Stimulated activated CD8-positive, alpha-beta memory T cell treated with anti-CD3 and anti-CD28 coated beads, Interleukin-12 subunit alpha, Interleukin-12 subunit beta, amount 100 ng/mL, for 4 hours (primary cell): ENCODE measurements at regions not wholly inside any gene's neighbourhood (a gene's known extent, or its start where the extent isn't known, plus 50 kb on each side); places are given as distances from the start of the nearest gene placed in this dataset.

ENCODE experiments used
- DNase-seq: peaks from one replicate; pipeline ENCODE4 v3.0.0-alpha.2; 2020; ENCODE audit warnings: low read depth

DNA sequence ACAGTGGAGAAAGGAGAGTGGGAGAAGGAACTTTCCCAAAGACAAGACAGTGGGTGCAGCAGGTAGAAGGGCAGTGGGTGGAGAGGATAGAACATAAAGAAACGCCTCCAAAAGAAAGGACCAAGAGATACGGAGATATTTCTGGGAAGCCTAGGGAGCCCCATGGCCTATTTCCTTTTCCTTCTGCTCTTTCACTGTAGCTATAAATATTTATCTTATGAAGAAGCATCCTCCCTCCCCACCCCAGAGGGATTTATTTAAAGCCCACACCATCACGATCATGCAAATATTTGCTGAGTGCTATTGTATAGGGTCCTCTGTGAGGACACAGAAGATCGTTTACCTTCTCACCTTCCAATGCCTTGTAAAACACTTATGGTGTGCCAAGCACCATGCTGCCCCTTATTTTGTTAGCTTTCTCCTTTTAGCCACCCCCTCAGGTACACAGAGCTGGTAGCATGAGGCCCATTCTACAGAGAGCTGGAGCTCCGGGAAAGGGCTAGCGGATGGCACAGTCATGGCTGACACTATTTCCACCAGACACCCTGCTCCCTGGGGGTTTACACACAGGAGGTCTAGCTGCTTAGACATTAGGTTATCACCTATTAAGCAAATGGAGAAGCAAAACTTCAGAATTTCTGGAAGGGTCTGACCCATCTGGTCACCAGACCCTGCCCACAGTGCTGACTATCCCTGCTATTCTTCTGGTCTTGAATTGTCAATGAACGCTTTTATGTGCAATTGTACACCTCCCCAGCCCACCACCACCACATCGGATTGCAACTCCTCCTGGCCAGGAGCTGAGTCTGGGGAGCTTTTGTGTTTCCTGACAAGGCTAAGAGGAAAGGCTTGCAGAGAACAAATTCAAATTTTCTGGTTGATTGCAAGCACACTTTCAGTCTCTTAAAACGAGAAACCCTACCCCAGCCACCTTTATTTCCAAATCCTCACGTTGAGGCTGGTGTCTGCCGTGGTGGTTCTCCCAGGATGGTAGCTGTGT is 91.8 kb upstream of the KLF7 start:
- DNase-seq: no peak

GRCh38 chr2:207258263-207258991 is 92.7 kb upstream of the KLF7 start:
- no peak for DNase-seq

DNA sequence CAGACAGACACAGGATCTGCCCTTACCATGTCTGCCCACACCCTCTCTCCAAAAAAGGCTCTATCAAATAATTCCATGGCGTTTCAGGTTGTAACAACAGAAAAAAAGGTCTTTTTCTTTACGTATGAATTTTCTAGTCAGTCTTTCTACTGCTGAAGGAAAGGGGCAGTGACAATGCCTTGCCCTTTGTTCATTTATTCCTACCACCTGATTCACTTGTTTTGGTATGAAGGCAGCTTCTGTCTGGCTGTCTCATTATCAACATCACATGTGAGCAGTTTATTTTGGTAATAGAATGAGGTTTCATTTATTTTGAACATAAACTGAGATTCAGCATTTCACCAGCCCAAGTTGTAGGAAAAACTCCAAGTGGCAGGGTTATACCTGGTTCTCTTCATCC is 94.3 kb upstream of the KLF7 start:
- DNase-seq: no peak

GRCh38 chr2:207260947-207261346 is 95.2 kb upstream of the KLF7 start:
- DNase-seq: no peak

DNA sequence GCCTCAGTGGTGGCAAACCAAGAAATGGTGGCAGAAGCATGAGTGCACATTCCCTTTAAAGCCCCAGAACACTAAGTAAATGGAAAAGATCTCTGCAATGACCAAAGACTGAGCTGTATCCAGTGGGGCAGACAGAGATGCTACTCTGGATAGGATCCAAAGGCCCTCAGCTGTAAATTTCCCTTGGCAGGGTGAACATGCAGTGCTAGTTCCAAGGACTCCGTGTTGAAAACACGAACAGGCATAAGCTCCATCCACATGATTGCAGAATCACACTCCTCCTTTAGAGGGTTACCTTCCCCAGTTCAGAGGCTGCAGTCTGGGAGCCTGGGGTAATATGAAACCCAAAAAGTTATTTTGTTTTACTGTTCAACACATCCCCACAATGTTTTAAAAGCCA is 98.6 kb upstream of the KLF7 start:
- no peak for DNase-seq

DNA sequence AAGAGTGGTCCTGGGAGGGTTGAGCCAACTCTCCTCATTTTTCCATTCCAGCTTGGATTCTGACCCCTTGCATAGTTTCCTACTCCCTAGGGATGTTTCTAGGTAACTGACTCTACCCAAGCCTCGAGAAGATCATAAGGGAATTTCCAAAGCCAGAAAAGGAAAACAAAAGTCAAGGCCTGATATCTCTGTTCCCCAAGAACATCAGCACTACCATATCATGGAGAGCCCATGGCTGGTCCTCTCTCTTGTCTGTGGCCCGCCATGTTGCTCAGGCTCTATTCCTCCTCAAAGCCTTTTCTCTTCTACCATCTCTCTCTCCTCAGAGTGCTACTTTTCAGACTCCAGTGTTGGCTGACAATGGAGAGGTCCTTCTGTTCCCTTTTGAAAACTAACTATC is 99.6 kb upstream of the KLF7 start:
- DNase-seq: no peak

DNA sequence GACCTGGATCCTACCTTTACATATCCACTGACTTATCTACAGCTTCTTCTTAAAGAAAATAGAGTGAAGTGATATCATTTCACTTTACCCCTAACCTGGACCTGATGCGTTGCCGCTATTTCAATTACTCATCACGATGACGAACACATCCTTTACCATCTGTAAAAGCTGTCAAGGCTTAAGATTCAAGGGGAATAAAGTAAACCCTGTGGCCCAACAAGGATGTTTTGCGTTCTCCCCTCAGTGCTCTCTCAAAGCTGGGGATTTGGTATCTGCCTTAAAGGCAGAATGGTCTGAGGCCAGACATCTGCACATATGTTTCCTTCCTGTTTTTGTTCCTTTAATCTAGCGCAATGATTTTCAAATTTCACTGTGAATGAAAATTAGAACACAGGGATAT is 100.1 kb upstream of the KLF7 start:
- DNase-seq: no peak

- DNase-seq: no peak
Observed at GRCh38 chr2:207266648-207267047, 100.9 kb upstream of the KLF7 start.

DNA sequence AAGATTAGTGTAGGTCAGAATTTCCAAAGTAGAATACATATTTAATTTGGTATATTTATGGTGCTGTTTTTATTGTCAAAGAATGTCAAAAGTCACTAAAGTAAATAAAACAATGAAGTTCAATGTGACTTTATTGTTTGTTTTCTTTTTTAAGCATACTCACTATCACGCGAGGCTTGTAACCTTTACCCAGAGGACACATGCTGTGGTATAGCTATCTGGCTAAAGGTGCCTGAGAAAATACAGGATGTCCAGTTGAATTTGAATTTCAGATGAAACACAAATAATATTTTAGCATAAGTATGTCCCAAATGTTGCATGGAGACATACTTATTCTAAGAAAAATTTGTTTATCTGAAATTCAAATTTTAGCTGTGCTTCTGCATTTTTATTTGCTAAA is 103.3 kb upstream of the KLF7 start:
- DNase-seq: no peak

GRCh38 chr2:207274530-207275189 is 108.9 kb upstream of the KLF7 start:
- DNase-seq: no peak

GRCh38 chr2:207275779-207276178 is 110.0 kb upstream of the KLF7 start:
- DNase-seq: no peak

DNA sequence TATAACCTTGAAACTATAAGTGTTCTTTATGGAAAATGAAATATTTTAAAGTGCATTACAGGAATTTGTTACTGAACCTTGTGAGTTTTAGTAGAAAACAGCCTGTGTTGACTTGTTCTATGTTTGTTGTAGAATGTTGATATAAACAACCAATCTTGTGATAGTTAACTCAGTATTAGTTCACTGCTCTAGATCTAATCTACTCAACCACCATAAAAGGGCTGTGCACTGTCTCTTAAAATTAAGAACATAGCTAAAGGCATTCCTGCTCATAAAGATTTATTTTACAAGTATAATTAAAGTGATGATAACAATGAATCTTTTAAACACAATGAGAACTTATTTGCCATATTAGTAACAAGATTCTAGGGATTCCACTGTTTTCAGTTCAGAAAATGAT is 110.5 kb upstream of the KLF7 start:
- DNase-seq: no peak

GRCh38 chr2:207276858-207277257 is 111.1 kb upstream of the KLF7 start:
- no peak for DNase-seq

GRCh38 chr2:207279520-207279919 is 113.8 kb upstream of the KLF7 start:
- DNase-seq: no peak

DNA sequence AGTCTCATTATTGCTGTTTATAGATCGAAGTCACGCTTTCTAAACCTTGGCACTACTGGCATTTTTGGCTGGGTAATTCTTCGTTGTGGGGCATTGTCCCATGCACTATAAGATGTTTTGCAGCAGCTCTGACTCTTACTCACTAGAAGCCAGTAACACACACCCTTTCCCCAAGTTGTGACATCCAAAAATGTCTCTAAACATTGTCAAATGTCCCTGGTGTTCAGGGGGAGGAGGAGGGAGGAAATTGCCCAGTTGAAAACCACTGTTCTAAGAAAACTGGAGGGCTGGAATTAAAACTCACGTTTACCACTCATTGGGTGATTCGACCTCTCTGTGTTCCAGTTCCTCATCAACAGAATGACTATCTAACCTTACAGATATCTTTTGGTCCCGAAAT is 115.7 kb upstream of the KLF7 start:
- DNase-seq: no peak

- DNase-seq: no peak
Observed at GRCh38 chr2:207282916-207283315, 117.2 kb upstream of the KLF7 start.

DNA sequence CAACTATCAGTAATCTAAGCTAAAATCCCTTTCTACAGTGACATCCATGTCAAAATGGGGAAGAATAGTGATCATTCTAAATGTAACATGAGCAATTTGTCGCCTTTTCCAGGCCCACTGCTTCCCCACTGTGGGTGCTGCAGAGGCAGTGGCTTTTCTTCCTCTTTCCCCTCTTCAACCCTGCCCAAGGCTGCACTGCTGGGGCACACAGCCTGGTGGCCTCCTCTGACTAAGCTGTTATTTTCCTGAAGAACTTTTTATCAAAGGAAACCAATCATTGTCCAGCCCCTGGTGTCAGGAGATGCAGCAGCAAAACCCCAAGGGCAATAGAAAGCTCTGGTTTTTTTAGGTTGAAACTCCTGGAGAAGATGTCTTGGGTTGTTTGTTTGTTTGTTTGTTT is 117.6 kb upstream of the KLF7 start:
- DNase-seq: no peak

- DNase-seq: no peak
Observed at GRCh38 chr2:207284556-207285472, 119.1 kb upstream of the KLF7 start.

DNA sequence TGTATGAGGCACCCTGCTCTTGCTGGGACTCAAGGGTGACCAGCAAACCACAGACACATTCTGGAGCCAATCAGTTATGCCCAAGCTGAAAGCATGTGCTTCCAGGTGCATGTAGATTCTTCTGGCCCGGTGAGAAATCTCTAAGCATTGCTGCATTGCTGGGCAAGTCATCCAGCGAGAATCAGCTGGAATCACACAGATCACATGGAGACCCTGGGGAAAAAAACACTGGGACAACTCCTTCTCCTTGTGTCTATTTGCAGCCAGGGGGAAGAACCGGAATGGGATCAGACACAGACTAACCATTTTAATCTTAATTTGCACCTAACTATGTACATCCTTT is 119.7 kb upstream of the KLF7 start:
- no peak for DNase-seq

- DNase-seq: no peak
Observed at GRCh38 chr2:207286106-207286505, 120.4 kb upstream of the KLF7 start.

- no peak for DNase-seq
Observed at GRCh38 chr2:207288628-207289027, 122.9 kb upstream of the KLF7 start.
